Vagina (tissue), 2 donors: ENCODE measurements at regions not wholly inside any gene's neighbourhood (a gene's known extent, or its start where the extent isn't known, plus 50 kb on each side); places are given as distances from the start of the nearest gene placed in this dataset.

ENCODE experiments used
- POLR2A ChIP-seq, 2 donors: fragments of 450-650 bp; IDR thresholded peaks; one replicate each; pipeline ENCODE4 v1.6.1; 2017; ENCODE audit warnings: antibody characterized with exemption in 2 of 2, mild to moderate bottlenecking in 2 of 2, moderate library complexity in 2 of 2
- POLR2AphosphoS5 ChIP-seq, 2 donors: sonication (generic); formaldehyde crosslinking; IDR thresholded peaks; one replicate each; pipeline ENCODE4 v1.9.0; 2017; ENCODE audit warnings: antibody characterized with exemption in 2 of 2, mild to moderate bottlenecking in 2 of 2, low read depth in 1 of 2; ENCODE audit not compliant: insufficient read depth in 1 of 2
- TF ChIP-seq, protein P1 (sequence below), 3 experiments: fragments of 450-650 bp in 2 of 3; fragments of 200-600 bp in 1 of 3; sonication (generic) in 1 of 3; IDR thresholded peaks; one replicate each; pipeline ENCODE4 v1.5.1; 2017 to 2019; ENCODE audit warnings: antibody characterized with exemption in 3 of 3, mild to moderate bottlenecking in 2 of 3, moderate library complexity in 2 of 3

DNA sequence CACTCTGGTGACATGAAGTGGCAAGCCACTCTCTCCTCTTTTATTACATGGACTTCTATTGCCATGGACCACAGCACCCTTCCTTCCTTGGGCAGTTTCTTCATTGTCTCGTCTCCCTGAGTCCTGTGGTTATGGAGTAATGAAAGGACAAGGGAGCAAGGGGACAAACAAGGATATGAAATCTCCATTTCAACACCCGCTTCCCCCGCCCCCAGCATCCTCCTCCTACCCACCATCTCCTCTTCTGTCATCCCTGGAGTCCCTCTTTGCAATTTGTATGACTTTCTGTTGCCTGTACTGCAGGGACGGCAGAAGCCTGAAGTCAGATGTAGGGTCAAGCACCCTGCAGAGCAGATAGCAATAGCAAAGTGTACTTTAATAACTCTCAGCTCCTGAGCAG is 300.7 kb upstream of the CLINT1 start:
- TF ChIP-seq, protein P1, sequence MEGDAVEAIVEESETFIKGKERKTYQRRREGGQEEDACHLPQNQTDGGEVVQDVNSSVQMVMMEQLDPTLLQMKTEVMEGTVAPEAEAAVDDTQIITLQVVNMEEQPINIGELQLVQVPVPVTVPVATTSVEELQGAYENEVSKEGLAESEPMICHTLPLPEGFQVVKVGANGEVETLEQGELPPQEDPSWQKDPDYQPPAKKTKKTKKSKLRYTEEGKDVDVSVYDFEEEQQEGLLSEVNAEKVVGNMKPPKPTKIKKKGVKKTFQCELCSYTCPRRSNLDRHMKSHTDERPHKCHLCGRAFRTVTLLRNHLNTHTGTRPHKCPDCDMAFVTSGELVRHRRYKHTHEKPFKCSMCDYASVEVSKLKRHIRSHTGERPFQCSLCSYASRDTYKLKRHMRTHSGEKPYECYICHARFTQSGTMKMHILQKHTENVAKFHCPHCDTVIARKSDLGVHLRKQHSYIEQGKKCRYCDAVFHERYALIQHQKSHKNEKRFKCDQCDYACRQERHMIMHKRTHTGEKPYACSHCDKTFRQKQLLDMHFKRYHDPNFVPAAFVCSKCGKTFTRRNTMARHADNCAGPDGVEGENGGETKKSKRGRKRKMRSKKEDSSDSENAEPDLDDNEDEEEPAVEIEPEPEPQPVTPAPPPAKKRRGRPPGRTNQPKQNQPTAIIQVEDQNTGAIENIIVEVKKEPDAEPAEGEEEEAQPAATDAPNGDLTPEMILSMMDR (IDR thresholded peaks at IDR 0.05) = no peak
- no peak for TF ChIP-seq POLR2A (IDR thresholded peaks at IDR 0.05)
- TF ChIP-seq POLR2AphosphoS5 (IDR thresholded peaks at IDR 0.05; ENCODE audit: insufficient read depth in 1 of 2, low read depth in 1 of 2) = no peak
